ENCODE measurements at regions not wholly inside any gene's neighbourhood (a gene's known extent, or its start where the extent isn't known, plus 50 kb on each side); places are given as distances from the start of the nearest gene placed in this dataset.

- Histone ChIP-seq H3K4me1 (ENCODE audit: control insufficient read depth, low read length) (no peaks in the 10 kb centered on the region), H3K79me2 (ENCODE audit: control insufficient read depth, low read length) (no peaks in the 10 kb centered on the region), H3F3A (ENCODE audit: control insufficient read depth, insufficient read depth) (no peaks in the 10 kb centered on the region), H3K27ac (ENCODE audit: low read depth, low read length) (no peak overlapping the region), H3K4me2 (ENCODE audit: low read length) (no peak overlapping the region), H3K4me3 (ENCODE audit: low read length) (no peak overlapping the region), H3K27me3 (ENCODE audit: control insufficient read depth, low read length) (no peaks in the 10 kb centered on the region), H3K36me3 (ENCODE audit: control insufficient read depth, low read length) (no peaks in the 10 kb centered on the region), H4K20me1 (ENCODE audit: control insufficient read depth, insufficient read depth, low read depth, low read length) (no peaks in the 10 kb centered on the region), H3K9me2 (replicated peaks; ENCODE audit: control insufficient read depth, low read length) (no peaks in the 10 kb centered on the region), H3K9me3 (ENCODE audit: control insufficient read depth, insufficient read depth, low read length) (no peaks in the 10 kb centered on the region)
- no peak for TF ChIP-seq EZH2phosphoT487 (IDR thresholded peaks at IDR 0.05; ENCODE audit: borderline replicate concordance, low read length)
- no peak for TF ChIP-seq CTCF (IDR thresholded peaks at IDR 0.05; ENCODE audit: low read depth, low read length, poor library complexity, severe bottlenecking)
These were observed 99.8 kb upstream of the OR9G4 start for GRCh38 chr11:56848141-56848809.

- H3F3A ChIP-seq (ENCODE audit: control insufficient read depth, insufficient read depth) = no peaks in the 10 kb centered on the region
- no peaks in the 10 kb centered on the region for H3K4me1 ChIP-seq (ENCODE audit: control insufficient read depth, low read length)
- no peak for TF ChIP-seq EZH2phosphoT487 (IDR thresholded peaks at IDR 0.05; ENCODE audit: borderline replicate concordance, low read length)
- no peak for TF ChIP-seq CTCF (IDR thresholded peaks at IDR 0.05; ENCODE audit: low read depth, low read length, poor library complexity, severe bottlenecking)
- H3K27ac ChIP-seq (ENCODE audit: low read depth, low read length) = no peak overlapping the region
- no peaks in the 10 kb centered on the region for H3K9me3 ChIP-seq (ENCODE audit: control insufficient read depth, insufficient read depth, low read length)
- no peaks in the 10 kb centered on the region for H4K20me1 ChIP-seq (ENCODE audit: control insufficient read depth, insufficient read depth, low read depth, low read length)
- no peak overlapping the region for H3K4me3 ChIP-seq (ENCODE audit: low read length)
- H3K79me2 ChIP-seq (ENCODE audit: control insufficient read depth, low read length) = no peaks in the 10 kb centered on the region
- H3K27me3 ChIP-seq (ENCODE audit: control insufficient read depth, low read length) = peaks cover 4% of the 10 kb centered on the region; the same call in 1 of the 2 replicates
- H3K36me3 ChIP-seq (ENCODE audit: control insufficient read depth, low read length) = no peaks in the 10 kb centered on the region
- H3K4me2 ChIP-seq (ENCODE audit: low read length) = no peak overlapping the region
- no peaks in the 10 kb centered on the region for H3K9me2 ChIP-seq (replicated peaks; ENCODE audit: control insufficient read depth, low read length)
These were observed 98.4 kb upstream of the OR9G4 start for GRCh38 chr11:56846631-56847576.

- TF ChIP-seq EZH2phosphoT487 (IDR thresholded peaks at IDR 0.05; ENCODE audit: borderline replicate concordance, low read length) (no peak), CTCF (IDR thresholded peaks at IDR 0.05; ENCODE audit: low read depth, low read length, poor library complexity, severe bottlenecking) (no peak)
- Histone ChIP-seq H3K4me1 (ENCODE audit: control insufficient read depth, low read length) (no peaks in the 10 kb centered on the region), H3K36me3 (ENCODE audit: control insufficient read depth, low read length) (no peaks in the 10 kb centered on the region), H3K4me3 (ENCODE audit: low read length) (no peak overlapping the region), H3K27ac (ENCODE audit: low read depth, low read length) (no peak overlapping the region), H3K79me2 (ENCODE audit: control insufficient read depth, low read length) (no peaks in the 10 kb centered on the region), H3K4me2 (ENCODE audit: low read length) (no peak overlapping the region), H3K9me3 (ENCODE audit: control insufficient read depth, insufficient read depth, low read length) (no peaks in the 10 kb centered on the region), H3K27me3 (ENCODE audit: control insufficient read depth, low read length) (peaks cover 7% of the 10 kb centered on the region; the same call in 1 of the 2 replicates), H3K9me2 (replicated peaks; ENCODE audit: control insufficient read depth, low read length) (no peaks in the 10 kb centered on the region), H4K20me1 (ENCODE audit: control insufficient read depth, insufficient read depth, low read depth, low read length) (no peaks in the 10 kb centered on the region), H3F3A (ENCODE audit: control insufficient read depth, insufficient read depth) (no peaks in the 10 kb centered on the region)
These were observed 96.7 kb upstream of the OR9G4 start for GRCh38 chr11:56845121-56845732.
